ENCODE measurements at regions not wholly inside any gene's neighbourhood (a gene's known extent, or its start where the extent isn't known, plus 50 kb on each side); places are given as distances from the start of the nearest gene placed in this dataset.

- peaks cover 73% of the 10 kb centered on the region for H3K27me3 ChIP-seq (ENCODE audit: insufficient read depth, low read depth, severe bottlenecking)
- no peaks in the 10 kb centered on the region for H3K9me3 ChIP-seq (ENCODE audit: severe bottlenecking)
- TF ChIP-seq CTCF (IDR thresholded peaks at IDR 0.05; ENCODE audit: low read depth, low read length), result no peak
- no peak for DNase-seq
- H3K4me3 ChIP-seq (ENCODE audit: low read depth, low read length), result no peak overlapping the region
- H3K36me3 ChIP-seq, result no peaks in the 10 kb centered on the region
- no peak overlapping the region for H3K27ac ChIP-seq
Measured at GRCh38 chr2:75287624-75288316, 88.5 kb upstream of the TACR1 start.

DNA sequence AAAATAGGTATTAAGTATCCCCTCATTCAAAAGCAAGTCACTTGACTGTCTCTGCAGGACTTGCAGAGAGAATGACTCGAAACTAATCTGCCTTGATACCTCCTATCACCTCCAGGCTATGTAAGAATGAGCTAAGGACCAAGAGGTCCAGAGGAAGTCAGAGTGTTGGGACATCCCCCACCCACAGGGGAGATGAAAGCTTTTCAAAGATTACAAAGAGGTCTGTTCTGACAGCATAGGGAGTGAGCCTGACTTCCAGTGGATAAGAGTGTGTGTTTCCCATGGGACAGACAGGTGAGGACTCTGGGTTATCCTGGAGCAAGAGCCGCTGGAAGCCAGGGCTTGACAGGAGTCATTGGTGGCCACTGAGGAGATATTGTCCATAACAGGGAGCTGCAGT is 85.0 kb upstream of the TACR1 start:
- no peak for DNase-seq
- no peak for TF ChIP-seq CTCF (IDR thresholded peaks at IDR 0.05; ENCODE audit: low read depth, low read length)
- no peak overlapping the region for H3K27ac ChIP-seq
- no peaks in the 10 kb centered on the region for H3K36me3 ChIP-seq
- H3K27me3 ChIP-seq (ENCODE audit: insufficient read depth, low read depth, severe bottlenecking), result peaks cover 73% of the 10 kb centered on the region
- H3K9me3 ChIP-seq (ENCODE audit: severe bottlenecking), result no peaks in the 10 kb centered on the region
- no peak overlapping the region for H3K4me3 ChIP-seq (ENCODE audit: low read depth, low read length)

DNA sequence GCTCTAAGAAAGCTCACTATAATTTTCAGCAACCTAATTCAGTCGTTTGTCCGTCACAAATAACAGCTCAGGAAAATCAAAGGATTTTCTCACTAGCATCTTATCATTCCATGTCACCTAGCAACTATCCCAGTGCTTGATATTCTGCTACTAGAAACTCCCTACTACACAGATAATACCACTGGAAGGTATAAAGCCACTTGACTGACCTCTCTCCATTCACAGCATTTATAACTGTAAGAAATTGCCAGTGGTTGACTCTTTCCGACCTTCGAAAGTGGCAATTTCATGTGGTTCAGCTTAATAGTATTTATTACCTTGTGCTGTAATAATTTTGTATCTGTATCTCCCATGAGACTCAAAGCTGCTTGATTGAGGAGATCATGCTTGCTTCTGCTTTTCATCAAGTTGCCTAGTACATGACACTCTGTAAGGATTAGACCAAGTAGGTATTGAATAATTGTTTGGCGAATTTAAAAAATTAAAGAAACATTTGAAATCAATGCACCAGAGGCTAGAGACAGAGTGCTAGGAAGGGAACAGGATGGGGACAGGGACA is 79.6 kb upstream of the TACR1 start:
- Histone ChIP-seq H3K4me3 (ENCODE audit: low read depth, low read length) (no peak overlapping the region), H3K36me3 (no peaks in the 10 kb centered on the region), H3K9me3 (ENCODE audit: severe bottlenecking) (no peaks in the 10 kb centered on the region), H3K27me3 (ENCODE audit: insufficient read depth, low read depth, severe bottlenecking) (peaks cover 65% of the 10 kb centered on the region), H3K27ac (no peak overlapping the region)
- DNase-seq, result no peak
- no peak for TF ChIP-seq CTCF (IDR thresholded peaks at IDR 0.05; ENCODE audit: low read depth, low read length)

DNA sequence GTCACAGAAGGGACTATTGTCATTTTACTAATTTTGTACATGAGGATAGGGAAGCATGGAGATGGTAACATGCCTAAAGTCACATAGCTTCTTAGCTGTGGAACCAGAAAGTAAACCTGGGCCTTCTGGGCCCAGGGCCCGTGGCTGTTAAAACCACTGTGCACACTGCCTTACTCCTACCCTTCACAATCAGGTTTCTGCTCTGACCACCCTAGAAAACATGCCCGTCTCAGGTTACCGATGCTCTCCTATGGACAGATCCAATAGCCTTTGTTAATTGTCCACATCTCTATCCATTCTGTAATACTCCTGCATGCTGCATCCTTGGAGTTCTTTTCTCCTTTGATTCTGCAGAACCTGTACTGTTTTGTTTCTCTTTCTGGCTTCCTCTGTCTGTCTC is 79.0 kb upstream of the TACR1 start:
- Histone ChIP-seq H3K4me3 (ENCODE audit: low read depth, low read length) (no peak overlapping the region), H3K27me3 (ENCODE audit: insufficient read depth, low read depth, severe bottlenecking) (peaks cover 62% of the 10 kb centered on the region), H3K36me3 (no peaks in the 10 kb centered on the region), H3K9me3 (ENCODE audit: severe bottlenecking) (no peaks in the 10 kb centered on the region), H3K27ac (no peak overlapping the region)
- no peak for DNase-seq
- TF ChIP-seq CTCF (IDR thresholded peaks at IDR 0.05; ENCODE audit: low read depth, low read length), result no peak

DNA sequence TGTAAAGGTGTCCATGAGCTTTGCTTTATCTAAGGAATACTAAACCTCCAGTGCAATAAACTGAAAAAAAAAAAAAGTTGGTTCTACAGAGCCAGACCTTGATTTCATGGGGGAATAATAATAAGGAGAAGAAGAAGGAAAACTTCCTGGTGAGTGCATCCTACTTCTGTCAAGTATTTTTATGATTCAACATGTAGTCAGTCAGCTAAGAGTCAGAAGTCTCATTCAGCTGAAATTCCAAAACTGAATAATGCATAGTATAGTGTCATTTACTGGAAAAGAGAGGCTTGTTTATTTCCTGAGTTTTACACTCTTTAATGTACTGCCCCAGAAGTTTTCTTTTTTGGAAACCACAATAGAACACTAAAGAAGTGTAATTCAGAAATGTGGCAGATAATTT is 77.8 kb upstream of the TACR1 start:
- H3K36me3 ChIP-seq, result no peaks in the 10 kb centered on the region
- DNase-seq, result no peak
- no peak for TF ChIP-seq CTCF (IDR thresholded peaks at IDR 0.05; ENCODE audit: low read depth, low read length)
- H3K9me3 ChIP-seq (ENCODE audit: severe bottlenecking), result no peaks in the 10 kb centered on the region
- H3K27me3 ChIP-seq (ENCODE audit: insufficient read depth, low read depth, severe bottlenecking), result peaks cover 63% of the 10 kb centered on the region
- H3K4me3 ChIP-seq (ENCODE audit: low read depth, low read length), result no peak overlapping the region
- H3K27ac ChIP-seq, result no peak overlapping the region

All from WERI-Rb-1 (cell line).